ENCODE measurements at regions not wholly inside any gene's neighbourhood (a gene's known extent, or its start where the extent isn't known, plus 50 kb on each side); places are given as distances from the start of the nearest gene placed in this dataset.

DNA sequence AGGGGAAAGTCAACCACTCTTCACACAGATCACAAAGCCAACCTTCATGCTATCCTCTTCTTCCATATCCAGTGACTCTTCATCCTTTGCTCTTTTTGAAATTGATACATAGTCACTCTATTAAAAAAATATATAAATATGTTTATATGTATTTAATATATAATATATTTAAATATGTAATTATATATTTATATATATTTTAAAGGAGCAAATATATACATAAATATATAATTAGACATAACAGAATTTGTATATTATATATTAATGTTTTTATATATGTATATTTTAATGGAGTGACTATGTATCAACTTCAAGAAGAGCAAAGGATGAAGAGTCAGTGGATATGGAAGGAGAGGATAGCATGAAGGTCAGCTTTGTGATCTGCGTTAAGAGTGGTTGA, 374.9 kb downstream of the CDH9 start:
- TF ChIP-seq POLR2AphosphoS5 (IDR thresholded peaks at IDR 0.05): no peak
- TF ChIP-seq, protein P1, sequence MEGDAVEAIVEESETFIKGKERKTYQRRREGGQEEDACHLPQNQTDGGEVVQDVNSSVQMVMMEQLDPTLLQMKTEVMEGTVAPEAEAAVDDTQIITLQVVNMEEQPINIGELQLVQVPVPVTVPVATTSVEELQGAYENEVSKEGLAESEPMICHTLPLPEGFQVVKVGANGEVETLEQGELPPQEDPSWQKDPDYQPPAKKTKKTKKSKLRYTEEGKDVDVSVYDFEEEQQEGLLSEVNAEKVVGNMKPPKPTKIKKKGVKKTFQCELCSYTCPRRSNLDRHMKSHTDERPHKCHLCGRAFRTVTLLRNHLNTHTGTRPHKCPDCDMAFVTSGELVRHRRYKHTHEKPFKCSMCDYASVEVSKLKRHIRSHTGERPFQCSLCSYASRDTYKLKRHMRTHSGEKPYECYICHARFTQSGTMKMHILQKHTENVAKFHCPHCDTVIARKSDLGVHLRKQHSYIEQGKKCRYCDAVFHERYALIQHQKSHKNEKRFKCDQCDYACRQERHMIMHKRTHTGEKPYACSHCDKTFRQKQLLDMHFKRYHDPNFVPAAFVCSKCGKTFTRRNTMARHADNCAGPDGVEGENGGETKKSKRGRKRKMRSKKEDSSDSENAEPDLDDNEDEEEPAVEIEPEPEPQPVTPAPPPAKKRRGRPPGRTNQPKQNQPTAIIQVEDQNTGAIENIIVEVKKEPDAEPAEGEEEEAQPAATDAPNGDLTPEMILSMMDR (IDR thresholded peaks at IDR 0.05 in 8 of 11, conservative IDR thresholded peaks at IDR 0.05 in 3 of 11): no peak

All from spleen (tissue), 7 donors.